ENCODE measurements at regions not wholly inside any gene's neighbourhood (a gene's known extent, or its start where the extent isn't known, plus 50 kb on each side); places are given as distances from the start of the nearest gene placed in this dataset.

DNA sequence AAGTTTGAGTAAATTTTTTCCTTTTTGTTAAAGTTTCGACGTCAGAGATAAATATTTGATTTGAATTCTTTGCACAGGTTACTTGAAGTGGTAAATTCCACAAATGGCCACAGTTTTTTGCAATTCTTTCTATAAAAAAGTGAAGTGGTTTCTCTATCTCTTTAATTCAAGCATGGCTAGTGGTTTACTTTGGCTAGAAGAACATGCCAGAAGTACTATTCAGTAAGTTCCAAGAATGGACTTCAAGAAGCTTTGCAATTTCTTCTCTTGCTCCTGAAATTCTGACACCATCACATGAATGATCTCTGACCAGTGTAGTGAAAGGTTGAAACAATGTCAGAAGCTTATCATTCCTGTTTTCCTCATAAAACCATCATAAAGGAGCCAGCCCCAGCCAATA is 55.7 kb upstream of the RNPC3 start:
- Histone ChIP-seq H3K36me3 (no peaks in the 10 kb centered on the region), H3K4me3 (no peak overlapping the region)
- no peak for ATAC-seq

DNA sequence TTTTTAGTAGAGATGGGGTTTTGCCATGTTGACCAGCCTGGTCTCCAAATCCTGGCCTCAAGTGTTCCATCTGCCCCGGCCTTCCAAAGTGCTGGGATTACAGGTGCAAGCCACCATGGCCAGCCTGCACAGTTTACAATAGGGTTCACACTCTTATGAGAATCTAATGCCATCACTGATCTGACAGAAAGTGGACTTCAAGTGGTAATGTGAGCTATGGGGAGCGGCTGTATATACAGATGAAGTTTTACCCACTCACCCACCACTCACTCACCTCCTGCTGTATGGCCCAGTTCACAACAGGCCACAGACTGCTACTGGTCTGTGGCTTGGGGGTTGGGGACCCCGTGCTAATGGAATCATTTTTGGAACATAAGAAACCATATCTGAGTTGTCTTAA is 58.4 kb upstream of the RNPC3 start:
- Histone ChIP-seq H3K4me1 (peaks cover 0 to 2% (median 0%) of the 10 kb centered on the region in 4 donors), H3K4me3 (no peak overlapping the region), H3K36me3 (no peaks in the 10 kb centered on the region), H3K27me3 (no peaks in the 10 kb centered on the region), H3K9me3 (no peaks in the 10 kb centered on the region), H3K27ac (no peak overlapping the region)
- 42% methylated on average over 3 of the region's 3 CpGs for WGBS (ENCODE audit: insufficient coverage, low coverage, low lambda C conversion rate, missing lambda C conversion rate)
- intact Hi-C loops (cut with DNase I) = no loop called here
- TF ChIP-seq, protein P1, sequence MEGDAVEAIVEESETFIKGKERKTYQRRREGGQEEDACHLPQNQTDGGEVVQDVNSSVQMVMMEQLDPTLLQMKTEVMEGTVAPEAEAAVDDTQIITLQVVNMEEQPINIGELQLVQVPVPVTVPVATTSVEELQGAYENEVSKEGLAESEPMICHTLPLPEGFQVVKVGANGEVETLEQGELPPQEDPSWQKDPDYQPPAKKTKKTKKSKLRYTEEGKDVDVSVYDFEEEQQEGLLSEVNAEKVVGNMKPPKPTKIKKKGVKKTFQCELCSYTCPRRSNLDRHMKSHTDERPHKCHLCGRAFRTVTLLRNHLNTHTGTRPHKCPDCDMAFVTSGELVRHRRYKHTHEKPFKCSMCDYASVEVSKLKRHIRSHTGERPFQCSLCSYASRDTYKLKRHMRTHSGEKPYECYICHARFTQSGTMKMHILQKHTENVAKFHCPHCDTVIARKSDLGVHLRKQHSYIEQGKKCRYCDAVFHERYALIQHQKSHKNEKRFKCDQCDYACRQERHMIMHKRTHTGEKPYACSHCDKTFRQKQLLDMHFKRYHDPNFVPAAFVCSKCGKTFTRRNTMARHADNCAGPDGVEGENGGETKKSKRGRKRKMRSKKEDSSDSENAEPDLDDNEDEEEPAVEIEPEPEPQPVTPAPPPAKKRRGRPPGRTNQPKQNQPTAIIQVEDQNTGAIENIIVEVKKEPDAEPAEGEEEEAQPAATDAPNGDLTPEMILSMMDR (IDR thresholded peaks at IDR 0.05) = no peak
- no peak for TF ChIP-seq POLR2A (IDR thresholded peaks at IDR 0.05)
- DNase-seq (no peak), ATAC-seq (no peak)

More for the DNA sequence above, 55.7 kb upstream of the RNPC3 start:
- H3K27me3 ChIP-seq = no peaks in the 10 kb centered on the region
- no peak for TF ChIP-seq POLR2A (IDR thresholded peaks at IDR 0.05)
- TF ChIP-seq, protein P1 (IDR thresholded peaks at IDR 0.05) = no peak
- WGBS (ENCODE audit: insufficient coverage, low coverage, low lambda C conversion rate, missing lambda C conversion rate) = 50% methylated on average over 2 of the region's 2 CpGs
- no peak overlapping the region for H3K27ac ChIP-seq
- no peaks in the 10 kb centered on the region for H3K9me3 ChIP-seq
- intact Hi-C loops (cut with DNase I) = no loop called here
- no peak for DNase-seq
- H3K4me1 ChIP-seq = peaks cover 0 to 2% (median 0%) of the 10 kb centered on the region in 4 donors

DNA sequence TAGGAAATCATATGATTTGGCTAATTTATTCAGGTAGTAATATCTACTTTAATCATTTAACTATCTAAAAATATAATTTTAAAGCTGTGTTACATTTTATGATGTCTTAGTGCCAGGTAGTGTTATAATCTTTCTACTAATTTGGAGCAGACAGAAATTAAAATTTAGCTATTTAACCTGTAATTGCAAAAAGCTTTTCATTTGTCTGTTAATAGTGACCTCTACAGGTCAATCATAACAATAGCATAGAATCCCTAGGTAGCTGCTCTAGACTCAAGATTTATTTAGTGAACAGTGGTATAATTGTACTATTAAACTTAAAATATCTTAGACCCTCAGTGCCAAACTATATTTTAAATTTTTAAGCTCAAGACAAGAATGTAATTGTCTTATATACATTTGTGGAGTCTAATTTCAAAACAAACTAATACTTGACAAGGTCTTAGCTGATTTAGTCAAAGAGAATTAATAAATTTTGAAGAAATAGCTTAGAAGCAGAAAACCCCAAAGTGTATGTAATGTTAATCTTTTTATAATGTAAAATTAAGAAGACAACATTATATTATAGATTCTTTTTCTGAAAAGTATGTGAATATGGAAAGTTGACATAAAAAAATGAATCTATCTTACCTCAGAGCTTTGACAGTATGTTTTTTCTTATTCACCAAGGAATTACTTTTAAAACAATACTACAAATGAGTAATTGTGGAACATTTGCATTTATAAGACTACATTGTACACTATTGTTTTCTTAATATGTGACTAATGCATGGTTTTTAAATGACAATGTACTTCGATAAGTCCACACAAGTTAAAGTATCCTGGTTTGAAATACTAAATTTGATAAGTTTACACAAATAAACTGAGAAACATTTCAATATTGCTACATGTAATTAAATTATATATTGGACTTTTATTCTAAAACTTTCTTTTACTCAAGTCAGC is 64.1 kb upstream of the RNPC3 start:
- DNase-seq = no peak
- peak; percentile 51 to 62 (median 58) for ATAC-seq
- H3K27ac ChIP-seq = no peak overlapping the region
- intact Hi-C loops (cut with DNase I) = no loop called here
- 91% methylated on average over 1 of the region's 1 CpG for WGBS (ENCODE audit: insufficient coverage, low coverage, low lambda C conversion rate, missing lambda C conversion rate)
- H3K4me3 ChIP-seq = no peak overlapping the region
- TF ChIP-seq, protein P1 (IDR thresholded peaks at IDR 0.05) = peak; percentile 34 to 67 (median 58)
- TF ChIP-seq POLR2A (IDR thresholded peaks at IDR 0.05) = no peak
- H3K4me1 ChIP-seq = no peaks in the 10 kb centered on the region
- no peaks in the 10 kb centered on the region for H3K9me3 ChIP-seq
- H3K36me3 ChIP-seq = no peaks in the 10 kb centered on the region
- H3K27me3 ChIP-seq = no peaks in the 10 kb centered on the region

DNA sequence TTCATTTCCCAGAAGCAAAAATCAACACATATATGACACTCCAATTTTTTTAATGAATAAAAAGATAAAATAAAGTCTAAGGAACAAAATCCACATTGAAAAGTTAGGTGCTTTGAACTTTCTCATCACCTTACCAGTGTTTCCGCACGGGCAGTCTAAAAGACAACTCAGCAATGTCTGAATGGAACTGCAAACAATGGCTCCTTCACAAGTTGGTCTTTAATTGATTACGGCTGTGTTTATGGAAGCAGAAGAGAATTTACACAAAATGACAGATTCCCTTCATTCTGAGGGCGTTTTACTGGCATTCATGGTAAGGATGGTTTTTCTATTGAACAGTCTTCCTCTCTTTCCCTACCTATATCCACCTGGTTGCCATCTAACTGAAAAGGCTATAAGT is 65.0 kb upstream of the RNPC3 start:
- Histone ChIP-seq H3K36me3 (no peaks in the 10 kb centered on the region), H3K27me3 (no peaks in the 10 kb centered on the region), H3K27ac (no peak overlapping the region), H3K4me3 (no peak overlapping the region), H3K9me3 (no peaks in the 10 kb centered on the region), H3K4me1 (no peaks in the 10 kb centered on the region)
- intact Hi-C loops (cut with DNase I) = no loop called here
- DNase-seq (no peak), ATAC-seq (no peak)
- TF ChIP-seq, protein P1 (IDR thresholded peaks at IDR 0.05) = no peak
- no peak for TF ChIP-seq POLR2A (IDR thresholded peaks at IDR 0.05)
- WGBS (ENCODE audit: insufficient coverage, low coverage, low lambda C conversion rate, missing lambda C conversion rate) = 63% methylated on average over 4 of the region's 4 CpGs

Measured in right lobe of liver (tissue), 6 donors.